ENCODE measurements at regions not wholly inside any gene's neighbourhood (a gene's known extent, or its start where the extent isn't known, plus 50 kb on each side); places are given as distances from the start of the nearest gene placed in this dataset.

DNA sequence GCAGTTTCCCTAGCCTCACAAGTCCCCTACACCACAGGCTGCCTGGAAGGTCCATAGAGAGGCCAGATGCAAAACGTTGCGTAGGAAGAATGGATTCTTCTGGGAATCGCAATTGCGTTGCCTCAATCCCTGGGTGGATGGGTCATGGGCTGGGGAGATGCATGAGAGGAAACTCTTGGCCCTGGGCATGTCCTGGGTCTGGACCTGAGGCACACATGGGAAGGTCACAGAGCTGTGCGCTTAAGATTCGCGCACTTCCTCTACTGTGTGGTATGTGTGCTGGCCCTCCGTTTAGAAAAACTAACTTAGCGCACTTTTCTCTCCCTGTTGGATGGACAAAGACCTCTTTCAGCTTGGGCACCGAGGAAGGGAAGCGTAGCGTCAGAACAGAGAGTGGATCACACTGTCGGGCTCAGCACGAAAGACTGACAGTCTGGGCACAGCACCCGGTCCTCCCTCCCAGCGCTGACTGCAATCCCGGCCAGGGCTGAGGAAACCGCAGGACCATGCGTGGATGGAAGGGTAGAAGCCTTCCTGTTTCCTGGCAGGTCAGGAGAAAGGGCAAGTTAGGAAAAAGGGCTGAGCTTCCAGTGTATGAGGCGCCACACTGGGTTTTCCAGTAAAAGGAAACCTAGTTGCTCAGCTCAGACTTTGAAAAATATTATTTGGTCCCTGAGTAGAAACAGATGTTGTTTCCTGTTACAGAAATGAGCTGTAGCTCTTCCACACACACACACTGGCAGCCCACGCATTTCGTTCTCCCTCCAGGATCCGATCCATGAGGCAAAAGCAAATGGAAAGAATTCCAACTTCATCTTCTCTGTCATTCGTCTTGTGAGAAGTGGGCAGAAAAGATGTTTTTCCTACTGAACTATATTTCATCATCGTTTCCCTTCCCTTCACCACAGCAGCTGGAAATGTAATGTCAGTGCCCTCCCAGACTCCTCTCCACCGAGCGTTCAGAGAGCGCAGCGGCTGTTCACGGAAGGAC is 86.0 kb downstream of the ING1 start:
- no TSS peak for BruUV-seq (replicated peaks)
- no peak overlapping the region for H3K27ac ChIP-seq (ENCODE audit: low read depth, low read length)
- no peaks in the 10 kb centered on the region for H4K20me1 ChIP-seq (ENCODE audit: insufficient read depth)
- RAD21 ChIA-PET (ENCODE audit: low non-redundant PET in 1 of 2, low total read pairs in 2 of 2, uncharacterized antibody in 2 of 2, unreplicated experiment in 2 of 2), result interaction anchor here in 1 of 2 experiments (0.6 kb wide), 1 partner anchor 26 kb away, joined by 3 read pairs; no protein-coding TSS in a partner anchor
- intact Hi-C loops (cut with micrococcal nuclease), result no loop called here
- CTCF ChIA-PET, result no interaction called here
- no peak overlapping the region for H3K4me2 ChIP-seq (ENCODE audit: low read length)
- no peaks in the 10 kb centered on the region for H3K4me1 ChIP-seq (ENCODE audit: control insufficient read depth in 1 of 2, insufficient read depth in 2 of 2, low read length in 2 of 2)
- no peaks in the 10 kb centered on the region for H3K9me3 ChIP-seq (ENCODE audit: control insufficient read depth in 1 of 2, insufficient read depth in 1 of 2, low read depth in 1 of 2, low read length in 2 of 2)
- no peak for DNase-seq (ENCODE audit: low read depth, low spot score)
- POLR2A ChIA-PET, result no interaction called here
- peaks cover 14% of the 10 kb centered on the region; the same call in 1 of the 2 replicates for H3K27me3 ChIP-seq (ENCODE audit: insufficient read depth, low read length)
- ATAC-seq, result no peak
- H3K9ac ChIP-seq (ENCODE audit: low read length), result no peak overlapping the region
- H3K36me3 ChIP-seq (ENCODE audit: control insufficient read depth in 1 of 2, insufficient read depth in 2 of 2, low read length in 2 of 2), result no peaks in the 10 kb centered on the region
- no peaks in the 10 kb centered on the region for H3K79me2 ChIP-seq (ENCODE audit: insufficient read depth, low read length)
- no peak for TF ChIP-seq EZH2 (IDR thresholded peaks at IDR 0.05)
- TF ChIP-seq EZH2phosphoT487 (IDR thresholded peaks at IDR 0.05; ENCODE audit: borderline replicate concordance), result no peak
- no peak for TF ChIP-seq ZFX (IDR thresholded peaks at IDR 0.05)
- no peak for TF ChIP-seq ZNF274 (IDR thresholded peaks at IDR 0.05; ENCODE audit: low read depth, low read length)
- H3K9me2 ChIP-seq (ENCODE audit: insufficient read depth), result no peaks in the 10 kb centered on the region
- H3K4me3 ChIP-seq (replicated peaks in 1 of 2; ENCODE audit: low read depth in 1 of 2, low read length in 2 of 2), result no peak overlapping the region
- H2AFZ ChIP-seq (ENCODE audit: low read depth, low read length, poor library complexity, severe bottlenecking), result no peak overlapping the region

DNA sequence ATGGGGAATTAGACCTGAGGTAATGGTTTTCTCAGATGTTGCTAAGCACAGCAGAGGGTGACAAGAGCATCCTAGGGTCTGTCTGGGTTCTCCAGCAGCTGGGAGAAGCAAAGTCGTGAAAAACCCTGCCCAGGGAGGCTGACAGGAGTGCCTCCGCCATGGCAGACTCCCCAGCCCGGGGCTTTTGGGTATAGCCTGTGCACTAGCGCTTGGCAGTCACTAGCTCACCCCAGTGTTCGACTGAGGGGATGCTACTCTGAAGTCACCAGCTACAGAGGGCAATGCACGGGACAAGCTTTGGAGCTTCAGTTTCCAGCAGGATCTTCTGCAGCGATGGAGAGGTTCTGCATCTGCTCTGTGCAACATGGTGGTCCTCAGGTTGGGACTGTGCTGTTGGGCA is 87.5 kb downstream of the ING1 start:
- Histone ChIP-seq H3K4me3 (replicated peaks in 1 of 2; ENCODE audit: low read depth in 1 of 2, low read length in 2 of 2) (no peak overlapping the region), H3K4me2 (ENCODE audit: low read length) (no peak overlapping the region), H3K9me2 (ENCODE audit: insufficient read depth) (no peaks in the 10 kb centered on the region), H3K36me3 (ENCODE audit: control insufficient read depth in 1 of 2, insufficient read depth in 2 of 2, low read length in 2 of 2) (no peaks in the 10 kb centered on the region), H3K27me3 (ENCODE audit: insufficient read depth, low read length) (peaks cover 14% of the 10 kb centered on the region; the same call in 1 of the 2 replicates), H2AFZ (ENCODE audit: low read depth, low read length, poor library complexity, severe bottlenecking) (no peak overlapping the region), H3K9me3 (ENCODE audit: control insufficient read depth in 1 of 2, insufficient read depth in 1 of 2, low read depth in 1 of 2, low read length in 2 of 2) (no peaks in the 10 kb centered on the region), H3K9ac (ENCODE audit: low read length) (no peak overlapping the region), H3K27ac (ENCODE audit: low read depth, low read length) (no peak overlapping the region), H4K20me1 (ENCODE audit: insufficient read depth) (no peaks in the 10 kb centered on the region), H3K79me2 (ENCODE audit: insufficient read depth, low read length) (no peaks in the 10 kb centered on the region), H3K4me1 (ENCODE audit: control insufficient read depth in 1 of 2, insufficient read depth in 2 of 2, low read length in 2 of 2) (no peaks in the 10 kb centered on the region)
- CTCF ChIA-PET, result interaction anchor here (1.6 kb wide), 1 partner anchor 208 kb away, joined by 4 read pairs; no protein-coding TSS in a partner anchor
- BruUV-seq (replicated peaks), result no TSS peak
- peak; percentile 53 for ATAC-seq
- no peak for TF ChIP-seq JUND (IDR thresholded peaks at IDR 0.05)
- TF ChIP-seq ZFX (IDR thresholded peaks at IDR 0.05), result no peak
- TF ChIP-seq ZNF274 (IDR thresholded peaks at IDR 0.05; ENCODE audit: low read depth, low read length), result no peak
- no peak for TF ChIP-seq POLR2A (IDR thresholded peaks at IDR 0.05; ENCODE audit: borderline replicate concordance, extremely low read depth, insufficient read depth, insufficient read length)
- RAD21 ChIA-PET (ENCODE audit: low non-redundant PET in 1 of 2, low total read pairs in 2 of 2, uncharacterized antibody in 2 of 2, unreplicated experiment in 2 of 2), result no interaction called here
- POLR2A ChIA-PET, result no interaction called here
- no peak for DNase-seq (ENCODE audit: low read depth, low spot score)
- intact Hi-C loops (cut with micrococcal nuclease), result no loop called here
